Sigmoid colon (tissue), 4 donors: ENCODE measurements at regions not wholly inside any gene's neighbourhood (a gene's known extent, or its start where the extent isn't known, plus 50 kb on each side); places are given as distances from the start of the nearest gene placed in this dataset.

ENCODE experiments used
- EP300 ChIP-seq, 4 donors: sonication (generic); formaldehyde crosslinking; IDR thresholded peaks; one replicate each; pipeline ENCODE4 v1.6.1; 2017; ENCODE audit warnings: antibody characterized with exemption in 4 of 4
- POLR2A ChIP-seq, 2 donors: fragments of 450-650 bp; IDR thresholded peaks; one replicate each; pipeline ENCODE4 v1.6.1; 2016; ENCODE audit warnings: antibody characterized with exemption in 2 of 2, mild to moderate bottlenecking in 2 of 2, moderate library complexity in 2 of 2
- POLR2AphosphoS5 ChIP-seq, 4 donors: sonication (generic); formaldehyde crosslinking; IDR thresholded peaks; one replicate each; pipeline ENCODE4 v1.6.1; 2017; ENCODE audit warnings: antibody characterized with exemption in 4 of 4
- TF ChIP-seq, protein P1 (sequence below), 4 experiments: fragments of 450-650 bp in 3 of 4; fragments of 200-600 bp in 1 of 4; IDR thresholded peaks; one replicate each; pipeline ENCODE4 v1.5.1; 2016 to 2019; ENCODE audit warnings: antibody characterized with exemption in 4 of 4, mild to moderate bottlenecking in 3 of 4, moderate library complexity in 2 of 4

DNA sequence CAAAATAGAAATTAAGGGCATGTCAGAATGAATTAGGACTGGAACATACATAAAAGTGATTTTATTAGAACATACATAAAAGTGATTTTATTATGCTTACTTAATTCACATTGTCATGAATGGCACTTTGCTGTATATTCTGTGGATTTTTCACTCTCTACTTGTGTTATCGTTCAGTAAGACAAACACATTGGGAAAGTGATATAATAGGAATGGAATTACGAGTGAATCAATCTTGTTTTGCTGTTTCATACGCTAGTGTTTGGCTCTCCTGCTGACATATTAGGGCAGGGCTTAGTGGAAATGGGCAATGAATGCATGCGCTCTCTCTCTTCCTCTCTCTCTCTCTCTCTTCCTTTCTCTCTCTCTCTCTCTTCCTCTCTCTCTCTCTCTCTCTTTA, 561.1 kb downstream of the ACTR3B start:
- TF ChIP-seq, protein P1, sequence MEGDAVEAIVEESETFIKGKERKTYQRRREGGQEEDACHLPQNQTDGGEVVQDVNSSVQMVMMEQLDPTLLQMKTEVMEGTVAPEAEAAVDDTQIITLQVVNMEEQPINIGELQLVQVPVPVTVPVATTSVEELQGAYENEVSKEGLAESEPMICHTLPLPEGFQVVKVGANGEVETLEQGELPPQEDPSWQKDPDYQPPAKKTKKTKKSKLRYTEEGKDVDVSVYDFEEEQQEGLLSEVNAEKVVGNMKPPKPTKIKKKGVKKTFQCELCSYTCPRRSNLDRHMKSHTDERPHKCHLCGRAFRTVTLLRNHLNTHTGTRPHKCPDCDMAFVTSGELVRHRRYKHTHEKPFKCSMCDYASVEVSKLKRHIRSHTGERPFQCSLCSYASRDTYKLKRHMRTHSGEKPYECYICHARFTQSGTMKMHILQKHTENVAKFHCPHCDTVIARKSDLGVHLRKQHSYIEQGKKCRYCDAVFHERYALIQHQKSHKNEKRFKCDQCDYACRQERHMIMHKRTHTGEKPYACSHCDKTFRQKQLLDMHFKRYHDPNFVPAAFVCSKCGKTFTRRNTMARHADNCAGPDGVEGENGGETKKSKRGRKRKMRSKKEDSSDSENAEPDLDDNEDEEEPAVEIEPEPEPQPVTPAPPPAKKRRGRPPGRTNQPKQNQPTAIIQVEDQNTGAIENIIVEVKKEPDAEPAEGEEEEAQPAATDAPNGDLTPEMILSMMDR (IDR thresholded peaks at IDR 0.05) = no peak
- no peak for TF ChIP-seq POLR2AphosphoS5 (IDR thresholded peaks at IDR 0.05)
- no peak for TF ChIP-seq POLR2A (IDR thresholded peaks at IDR 0.05)
- TF ChIP-seq EP300 (IDR thresholded peaks at IDR 0.05) = no peak
